GM23338 (cell line): ENCODE measurements at regions not wholly inside any gene's neighbourhood (a gene's known extent, or its start where the extent isn't known, plus 50 kb on each side); places are given as distances from the start of the nearest gene placed in this dataset.

ENCODE experiments used
- ATAC-seq: fragments of 200-7000 bp; cut with Tn5 transposase; 3 replicates; pipeline ENCODE4 v1.9.1; 2020
- DNase-seq: peaks from one replicate; pipeline ENCODE4 v3.0.0-alpha.2; 2015; ENCODE audit warnings: low spot score
- H2AFZ ChIP-seq: fragments of 200-600 bp; sonication (generic); 2 replicates; pipeline ENCODE4 v1.8.0; 2016; ENCODE audit warnings: antibody characterized with exemption, mild to moderate bottlenecking, moderate library complexity
- H3F3A ChIP-seq: fragments of 200-600 bp; sonication (generic); replicated peaks from 2 replicates; pipeline ENCODE4 v1.8.0; 2017; ENCODE audit warnings: antibody characterized with exemption, mixed run types, low read depth
- H3K27ac ChIP-seq: fragments of 200-600 bp; sonication (generic); 2 replicates; pipeline ENCODE4 v1.6.1; 2016; ENCODE audit warnings: low read depth
- H3K27me3 ChIP-seq: fragments of 200-600 bp; sonication (generic); 2 replicates; pipeline ENCODE4 v1.8.0; 2016; ENCODE audit warnings: mild to moderate bottlenecking, mixed run types, moderate library complexity; ENCODE audit not compliant: insufficient read depth
- H3K36me3 ChIP-seq: fragments of 200-600 bp; sonication (generic); 2 replicates; pipeline ENCODE4 v1.8.0; 2016; ENCODE audit warnings: mild to moderate bottlenecking; ENCODE audit not compliant: insufficient read depth
- H3K4me1 ChIP-seq: fragments of 200-600 bp; sonication (generic); 2 replicates; pipeline ENCODE4 v1.8.0; 2016; ENCODE audit warnings: mild to moderate bottlenecking, moderate library complexity; ENCODE audit not compliant: insufficient read depth
- H3K4me2 ChIP-seq: fragments of 200-600 bp; sonication (generic); 2 replicates; pipeline ENCODE4 v1.7.1; 2017; ENCODE audit warnings: mixed run types
- H3K4me3 ChIP-seq: fragments of 200-600 bp; sonication (generic); 2 replicates; pipeline ENCODE4 v1.6.1; 2016; ENCODE audit warnings: mixed run types
- H3K79me2 ChIP-seq: fragments of 200-600 bp; sonication (generic); replicated peaks from 2 replicates; pipeline ENCODE4 v1.8.0; 2017; ENCODE audit warnings: mild to moderate bottlenecking; ENCODE audit not compliant: insufficient read depth
- H3K9me2 ChIP-seq: fragments of 200-600 bp; sonication (generic); 2 replicates; pipeline ENCODE4 v1.8.0; 2017; ENCODE audit not compliant: insufficient read depth
- H4K20me1 ChIP-seq: fragments of 200-600 bp; sonication (generic); replicated peaks from 2 replicates; pipeline ENCODE4 v1.8.0; 2017; ENCODE audit warnings: mild to moderate bottlenecking; ENCODE audit not compliant: insufficient read depth
- H3K27ac Mint-ChIP-seq: 2 replicates; pipeline ENCODE4 v1.8.0; 2020; ENCODE audit warnings: inconsistent platforms, mild to moderate bottlenecking, moderate library complexity, mixed read lengths
- H3K27me3 Mint-ChIP-seq: 3 replicates; pipeline ENCODE4 v1.8.0; 2022; ENCODE audit warnings: low read depth, mild to moderate bottlenecking, moderate library complexity, mixed read lengths, inconsistent platforms; ENCODE audit not compliant: insufficient read depth, poor library complexity
- H3K36me3 Mint-ChIP-seq: 3 replicates; pipeline ENCODE4 v1.8.0; 2021; ENCODE audit warnings: low read depth, mild to moderate bottlenecking, inconsistent platforms, moderate library complexity, mixed read lengths
- H3K4me1 Mint-ChIP-seq: 3 replicates; pipeline ENCODE4 v1.8.0; 2020; ENCODE audit warnings: mild to moderate bottlenecking, inconsistent platforms, mixed read lengths
- H3K4me3 Mint-ChIP-seq: 3 replicates; pipeline ENCODE4 v1.8.0; 2021; ENCODE audit warnings: moderate library complexity, mild to moderate bottlenecking, inconsistent platforms, mixed read lengths
- H3K9me3 Mint-ChIP-seq: 3 replicates; pipeline ENCODE4 v1.8.0; 2020; ENCODE audit warnings: moderate library complexity, mild to moderate bottlenecking, inconsistent platforms, mixed read lengths
- CREB1 ChIP-seq: fragments of 250-450 bp; sonication (Bioruptor Pico); IDR thresholded peaks from 2 replicates; pipeline ENCODE4 v1.5.0; 2020; ENCODE audit warnings: low read depth, mild to moderate bottlenecking, moderate library complexity
- CTCF ChIP-seq, 2 experiments: fragments of 200-600 bp in 1 of 2; sonication (generic) in 1 of 2; conservative IDR thresholded peaks; 2 replicates each; pipeline versions ENCODE4 v1.5.1 to v1.6.1; 2016 to 2017; ENCODE audit warnings: antibody characterized with exemption in 2 of 2, low read depth in 2 of 2, mild to moderate bottlenecking in 2 of 2, moderate library complexity in 1 of 2
- ETS1 ChIP-seq: IDR thresholded peaks from 2 replicates; pipeline ENCODE4 v1.6.1; 2016; ENCODE audit warnings: antibody characterized with exemption
- EZH2 ChIP-seq: fragments of 200-600 bp; sonication (generic); IDR thresholded peaks from one replicate; pipeline ENCODE4 v1.8.0; 2017; ENCODE audit warnings: antibody characterized with exemption, mild to moderate bottlenecking, low read depth; ENCODE audit not compliant: unreplicated experiment
- EZH2phosphoT487 ChIP-seq: fragments of 200-600 bp; sonication (generic); IDR thresholded peaks from one replicate; pipeline ENCODE4 v1.8.1; 2018; ENCODE audit warnings: antibody characterized with exemption; ENCODE audit not compliant: unreplicated experiment
- JUNB ChIP-seq: IDR thresholded peaks from one replicate; pipeline ENCODE4 v1.6.1; 2016; ENCODE audit warnings: antibody characterized with exemption; ENCODE audit not compliant: unreplicated experiment
- NANOG ChIP-seq: IDR thresholded peaks from 2 replicates; pipeline ENCODE4 v1.6.1; 2016; ENCODE audit warnings: antibody characterized with exemption, borderline replicate concordance
- POLR2AphosphoS5 ChIP-seq: IDR thresholded peaks from 2 replicates; pipeline ENCODE4 v1.6.1; 2016; ENCODE audit warnings: antibody characterized with exemption, low read depth
- STAT1 ChIP-seq: IDR thresholded peaks from one replicate; pipeline ENCODE4 v1.6.1; 2016; ENCODE audit warnings: antibody characterized with exemption; ENCODE audit not compliant: unreplicated experiment
- ZNF114 ChIP-seq: fragments of 250-450 bp; sonication (Bioruptor Pico); IDR thresholded peaks from 2 replicates; pipeline ENCODE4 v1.5.0; 2020; ENCODE audit warnings: mild to moderate bottlenecking, moderate library complexity
- ZNF331 ChIP-seq: fragments of 250-450 bp; sonication (Bioruptor Pico); IDR thresholded peaks from 2 replicates; pipeline ENCODE4 v1.5.0; 2020; ENCODE audit warnings: low read depth, mild to moderate bottlenecking, moderate library complexity
- ZNF462 ChIP-seq: fragments of 250-450 bp; sonication (Bioruptor Pico); IDR thresholded peaks from 2 replicates; pipeline ENCODE4 v1.5.0; 2020; ENCODE audit warnings: mild to moderate bottlenecking, moderate library complexity
- TF ChIP-seq, protein P1 (sequence below): IDR thresholded peaks from one replicate; pipeline ENCODE4 v1.6.1; 2018; ENCODE audit warnings: antibody characterized with exemption; ENCODE audit not compliant: unreplicated experiment

DNA sequence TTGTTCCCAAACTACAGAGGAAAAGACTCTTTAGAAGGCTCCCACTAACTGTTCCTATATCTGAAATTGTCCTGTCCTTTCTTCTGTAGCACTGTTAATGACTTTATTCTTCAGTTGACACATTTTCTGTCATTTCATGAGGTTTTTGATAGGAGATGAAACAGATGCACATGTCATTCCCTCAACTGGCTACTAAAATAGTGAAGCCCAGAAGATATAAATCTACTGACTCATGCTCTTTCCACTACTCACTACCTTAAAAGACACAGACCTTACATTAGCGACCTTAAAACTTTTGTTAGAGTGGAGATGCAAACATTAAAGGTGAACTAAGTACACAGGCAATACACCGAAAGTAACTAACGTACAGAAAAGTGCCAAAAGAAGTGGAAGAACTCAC lies 59.5 kb upstream of the ANKS1B start:
- Mint-ChIP-seq H3K9me3 (no peaks in the 10 kb centered on the region), H3K36me3 (peaks cover 29% of the 10 kb centered on the region; the same call in 2 of the 3 replicates), H3K4me3 (no peak overlapping the region), H3K4me1 (no peaks in the 10 kb centered on the region), H3K27me3 (no peaks in the 10 kb centered on the region), H3K27ac (no peak overlapping the region)
- Histone ChIP-seq H3K36me3 (peaks cover 13% of the 10 kb centered on the region; the same call in 1 of the 2 replicates), H3K4me1 (no peaks in the 10 kb centered on the region), H4K20me1 (no peaks in the 10 kb centered on the region), H3K27ac (no peak overlapping the region), H3K4me2 (no peak overlapping the region), H3F3A (no peaks in the 10 kb centered on the region), H3K27me3 (no peaks in the 10 kb centered on the region), H3K79me2 (no peaks in the 10 kb centered on the region), H3K9me2 (no peaks in the 10 kb centered on the region), H2AFZ (no peak overlapping the region), H3K4me3 (no peak overlapping the region)
- DNase-seq (no peak), ATAC-seq (no peak)
- TF ChIP-seq STAT1, result no peak
- no peak for TF ChIP-seq NANOG
- TF ChIP-seq CREB1, result no peak
- no peak for TF ChIP-seq EZH2phosphoT487
- no peak for TF ChIP-seq ZNF462
- no peak for TF ChIP-seq EZH2
- TF ChIP-seq, protein P1, sequence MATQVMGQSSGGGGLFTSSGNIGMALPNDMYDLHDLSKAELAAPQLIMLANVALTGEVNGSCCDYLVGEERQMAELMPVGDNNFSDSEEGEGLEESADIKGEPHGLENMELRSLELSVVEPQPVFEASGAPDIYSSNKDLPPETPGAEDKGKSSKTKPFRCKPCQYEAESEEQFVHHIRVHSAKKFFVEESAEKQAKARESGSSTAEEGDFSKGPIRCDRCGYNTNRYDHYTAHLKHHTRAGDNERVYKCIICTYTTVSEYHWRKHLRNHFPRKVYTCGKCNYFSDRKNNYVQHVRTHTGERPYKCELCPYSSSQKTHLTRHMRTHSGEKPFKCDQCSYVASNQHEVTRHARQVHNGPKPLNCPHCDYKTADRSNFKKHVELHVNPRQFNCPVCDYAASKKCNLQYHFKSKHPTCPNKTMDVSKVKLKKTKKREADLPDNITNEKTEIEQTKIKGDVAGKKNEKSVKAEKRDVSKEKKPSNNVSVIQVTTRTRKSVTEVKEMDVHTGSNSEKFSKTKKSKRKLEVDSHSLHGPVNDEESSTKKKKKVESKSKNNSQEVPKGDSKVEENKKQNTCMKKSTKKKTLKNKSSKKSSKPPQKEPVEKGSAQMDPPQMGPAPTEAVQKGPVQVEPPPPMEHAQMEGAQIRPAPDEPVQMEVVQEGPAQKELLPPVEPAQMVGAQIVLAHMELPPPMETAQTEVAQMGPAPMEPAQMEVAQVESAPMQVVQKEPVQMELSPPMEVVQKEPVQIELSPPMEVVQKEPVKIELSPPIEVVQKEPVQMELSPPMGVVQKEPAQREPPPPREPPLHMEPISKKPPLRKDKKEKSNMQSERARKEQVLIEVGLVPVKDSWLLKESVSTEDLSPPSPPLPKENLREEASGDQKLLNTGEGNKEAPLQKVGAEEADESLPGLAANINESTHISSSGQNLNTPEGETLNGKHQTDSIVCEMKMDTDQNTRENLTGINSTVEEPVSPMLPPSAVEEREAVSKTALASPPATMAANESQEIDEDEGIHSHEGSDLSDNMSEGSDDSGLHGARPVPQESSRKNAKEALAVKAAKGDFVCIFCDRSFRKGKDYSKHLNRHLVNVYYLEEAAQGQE, result no peak
- TF ChIP-seq JUNB, result no peak
- TF ChIP-seq ZNF331 (CRISPR knock-in tag), result no peak
- TF ChIP-seq ETS1, result no peak
- no peak for TF ChIP-seq ZNF114 (CRISPR knock-in tag)
- TF ChIP-seq CTCF (conservative IDR thresholded peaks at IDR 0.05; ENCODE audit: low read depth in 2 of 2), result no peak
- no peak for TF ChIP-seq POLR2AphosphoS5
